ENCODE measurements at regions not wholly inside any gene's neighbourhood (a gene's known extent, or its start where the extent isn't known, plus 50 kb on each side); places are given as distances from the start of the nearest gene placed in this dataset.
A peak's percentile ranks its signal among the peaks of the same experiment; 100 is the strongest.
"Not testable (repeated sequence)": the region's sequence is repeated elsewhere in the genome, so short reads cannot be mapped to it uniquely, and the experiment has no call there.

- not testable (repeated sequence) for H3K4me3 Mint-ChIP-seq; ATAC-seq (ENCODE audit: low read depth in 2 of 2); H3K36me3 Mint-ChIP-seq; H3K27me3 Mint-ChIP-seq; H3K9me3 Mint-ChIP-seq; DNase-seq; H3K27ac Mint-ChIP-seq; H3K4me1 Mint-ChIP-seq
Observed at GRCh38 chr9:41332562-41332961, 143.4 kb upstream of the ZNG1F start.

DNA sequence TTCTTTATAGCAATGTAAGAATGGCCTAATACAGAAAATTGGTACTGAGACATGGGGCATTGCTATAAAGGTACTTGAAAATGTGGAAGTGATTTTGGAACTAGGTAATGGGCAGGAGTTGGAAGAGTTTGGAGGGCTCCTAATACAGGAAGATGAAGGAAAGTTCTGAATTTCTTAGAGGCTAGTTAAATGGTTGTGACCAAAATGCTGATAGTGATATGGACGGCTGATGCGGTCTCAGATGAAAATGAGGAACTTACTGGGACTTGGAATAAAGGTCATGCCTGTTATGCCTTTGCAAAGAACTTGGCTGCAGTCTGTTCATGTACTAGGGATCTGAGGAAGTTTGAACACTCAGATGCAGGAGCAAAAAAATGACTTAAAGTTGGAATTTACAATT lies 132.2 kb upstream of the ZNG1F start:
- not testable (repeated sequence) for H3K4me3 Mint-ChIP-seq; H3K27me3 Mint-ChIP-seq; H3K27ac Mint-ChIP-seq; H3K4me1 Mint-ChIP-seq; DNase-seq; ATAC-seq (ENCODE audit: low read depth in 2 of 2); H3K36me3 Mint-ChIP-seq; H3K9me3 Mint-ChIP-seq

GRCh38 chr9:41308953-41309352 lies 119.8 kb upstream of the ZNG1F start:
- H3K27ac Mint-ChIP-seq; H3K36me3 Mint-ChIP-seq; ATAC-seq (ENCODE audit: low read depth in 2 of 2): not testable (repeated sequence)

GRCh38 chr9:41285744-41286143 lies 96.6 kb upstream of the ZNG1F start:
- H3K27ac Mint-ChIP-seq; H3K4me1 Mint-ChIP-seq; DNase-seq; H3K9me3 Mint-ChIP-seq; H3K27me3 Mint-ChIP-seq; H3K36me3 Mint-ChIP-seq; H3K4me3 Mint-ChIP-seq; ATAC-seq (ENCODE audit: low read depth in 2 of 2): not testable (repeated sequence)

More at GRCh38 chr9:41308953-41309352, 119.8 kb upstream of the ZNG1F start:
- H3K27me3 Mint-ChIP-seq, result peaks cover 5 to 14% (median 13%) of the 10 kb centered on the region in 3 donors
- H3K4me3 Mint-ChIP-seq, DNase-seq, H3K4me1 Mint-ChIP-seq, H3K9me3 Mint-ChIP-seq: not testable (repeated sequence)

DNA sequence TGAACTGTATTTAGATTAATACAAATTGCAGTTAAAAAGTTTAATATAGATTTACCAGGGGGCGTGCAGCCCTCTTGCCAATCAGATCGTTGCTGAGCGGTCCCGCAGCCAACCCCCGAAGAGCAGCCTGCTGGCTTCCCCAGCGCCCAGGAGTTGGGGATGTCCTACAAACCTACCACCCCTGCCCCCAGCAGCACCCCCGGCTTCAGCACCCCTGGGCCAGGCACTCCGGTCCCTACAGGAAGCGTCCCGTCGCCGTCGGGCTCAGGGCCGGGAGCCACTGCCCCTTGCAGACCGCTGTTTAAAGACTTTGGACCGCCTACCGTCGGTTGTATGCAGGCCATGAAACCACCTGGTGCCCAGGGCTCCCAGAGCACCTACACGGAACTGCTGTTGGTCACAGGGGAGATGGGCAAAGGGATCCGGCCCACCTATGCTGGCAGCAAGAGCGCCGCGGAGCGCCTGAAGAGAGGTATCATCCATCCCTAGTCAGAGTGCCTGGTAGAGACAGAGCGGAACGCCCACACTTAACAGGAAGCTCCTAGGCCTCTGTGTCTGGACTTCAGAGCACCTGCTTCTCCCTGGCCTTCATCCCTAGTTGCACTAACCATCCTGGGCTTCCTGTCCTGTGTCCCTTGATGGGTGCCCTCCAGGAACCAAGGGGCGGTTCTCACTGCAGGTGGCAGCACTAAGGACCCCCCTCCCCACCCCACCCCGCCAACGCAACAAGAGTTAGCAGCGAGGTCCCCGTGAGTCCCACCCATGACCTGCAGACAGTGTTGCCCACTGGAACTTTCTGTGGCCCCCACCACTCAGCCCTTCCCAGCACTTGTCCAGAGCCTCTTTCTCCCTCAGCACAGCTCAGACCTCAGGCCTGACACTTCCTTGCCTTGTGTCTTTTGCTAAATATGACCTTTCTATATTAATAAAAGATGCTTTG lies 91.5 kb upstream of the ZNG1F start:
- not testable (repeated sequence) for H3K36me3 Mint-ChIP-seq; DNase-seq; H3K9me3 Mint-ChIP-seq; H3K27ac Mint-ChIP-seq; H3K27me3 Mint-ChIP-seq; H3K4me1 Mint-ChIP-seq; H3K4me3 Mint-ChIP-seq; ATAC-seq (ENCODE audit: low read depth in 2 of 2)

DNA sequence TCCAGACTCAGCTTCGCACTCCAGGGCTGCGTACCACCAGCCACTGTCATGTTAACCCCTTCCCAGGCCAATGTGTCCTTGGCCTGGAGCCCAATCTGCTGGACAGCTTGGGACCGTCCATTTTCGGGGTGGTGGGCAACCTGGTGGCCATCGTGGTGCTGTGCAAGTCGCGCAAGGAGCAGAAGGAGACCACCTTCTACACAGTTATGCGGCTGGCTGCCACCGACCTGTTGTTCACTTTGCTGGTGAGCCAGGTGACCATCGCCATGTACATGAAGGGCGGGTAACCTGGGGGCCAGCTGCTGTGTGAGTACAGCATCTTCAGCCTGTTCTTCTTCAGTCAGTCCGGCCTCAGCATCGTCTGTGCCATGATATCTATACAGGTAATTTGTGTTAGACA lies 90.3 kb upstream of the ZNG1F start:
- not testable (repeated sequence) for DNase-seq; H3K9me3 Mint-ChIP-seq; H3K27me3 Mint-ChIP-seq; H3K4me3 Mint-ChIP-seq; H3K27ac Mint-ChIP-seq; H3K36me3 Mint-ChIP-seq; H3K4me1 Mint-ChIP-seq; ATAC-seq (ENCODE audit: low read depth in 2 of 2)

GRCh38 chr9:41279033-41279432 lies 89.9 kb upstream of the ZNG1F start:
- not testable (repeated sequence) for ATAC-seq (ENCODE audit: low read depth in 2 of 2); H3K4me1 Mint-ChIP-seq; H3K9me3 Mint-ChIP-seq; H3K4me3 Mint-ChIP-seq; H3K36me3 Mint-ChIP-seq; H3K27ac Mint-ChIP-seq; H3K27me3 Mint-ChIP-seq; DNase-seq

DNA sequence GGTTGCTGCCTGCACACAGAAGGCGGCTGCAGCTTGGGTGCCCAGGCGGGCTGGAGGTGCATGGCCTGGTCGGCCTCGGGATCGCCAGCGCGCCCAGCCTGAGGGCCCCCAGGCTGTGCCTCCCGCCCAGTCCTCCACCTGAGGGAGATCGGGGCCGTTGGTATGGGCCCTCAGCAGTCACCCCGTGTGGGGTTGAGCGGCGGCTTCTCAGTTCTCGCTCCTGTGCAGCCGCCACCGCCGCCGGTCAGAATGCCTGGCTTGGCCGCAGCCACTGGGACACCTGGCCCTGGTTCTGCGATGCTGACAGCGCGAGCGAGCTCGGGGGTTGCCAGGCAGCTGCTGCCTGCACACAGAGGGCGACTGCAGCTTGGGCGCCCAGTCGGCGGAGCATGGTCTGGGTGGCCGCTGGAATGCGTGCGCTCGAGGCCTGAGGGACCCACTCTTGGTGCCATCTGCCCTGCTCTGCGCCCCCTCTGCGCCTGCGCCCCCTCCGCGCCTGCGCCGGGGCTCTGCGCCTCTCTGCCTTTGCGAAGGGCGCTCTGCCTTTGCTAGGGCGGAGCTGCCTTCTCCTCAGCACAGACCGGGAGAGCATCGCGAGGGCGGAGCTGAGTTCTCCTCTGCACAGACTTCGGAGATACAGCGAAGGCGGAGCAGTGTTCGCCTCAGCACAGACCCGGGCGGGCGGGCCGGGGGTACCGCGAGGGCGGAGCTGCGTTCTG lies 84.6 kb upstream of the ZNG1F start:
- H3K9me3 Mint-ChIP-seq, H3K4me1 Mint-ChIP-seq, H3K27me3 Mint-ChIP-seq, H3K27ac Mint-ChIP-seq, H3K36me3 Mint-ChIP-seq: not testable (repeated sequence)
- DNase-seq (peak; percentile 55), ATAC-seq (ENCODE audit: low read depth in 2 of 2) (peak; percentile 99 to 100)
- H3K4me3 Mint-ChIP-seq, result peak overlapping the region; percentile 18 to 86 (median 78)

- H3K4me3 Mint-ChIP-seq, result peak overlapping the region in 3 of 8 donors; percentile 13 to 32 (median 16)
- H3K27me3 Mint-ChIP-seq; H3K4me1 Mint-ChIP-seq; ATAC-seq (ENCODE audit: low read depth in 2 of 2); H3K27ac Mint-ChIP-seq; H3K36me3 Mint-ChIP-seq; H3K9me3 Mint-ChIP-seq: not testable (repeated sequence)
- DNase-seq, result peak; percentile 33
Observed at GRCh38 chr9:41272879-41273548, 83.9 kb upstream of the ZNG1F start.

DNA sequence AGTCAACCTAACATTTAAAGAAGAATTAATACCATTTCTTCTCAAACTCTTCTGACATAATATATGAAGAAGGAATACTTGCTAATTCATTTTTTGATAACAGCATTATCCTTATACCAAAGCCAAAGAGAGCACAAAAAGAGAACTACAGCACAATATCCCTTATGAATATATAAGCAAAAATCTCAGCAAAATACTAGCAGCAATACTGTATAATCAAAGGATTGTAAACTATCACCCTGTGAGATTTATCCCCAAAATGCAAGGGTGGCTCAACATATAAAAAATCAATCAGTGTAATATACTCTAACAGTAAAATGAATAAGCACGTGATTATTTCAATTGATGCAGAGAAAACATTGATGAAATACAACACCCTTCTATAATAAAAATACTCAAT lies 81.9 kb upstream of the ZNG1F start:
- H3K4me1 Mint-ChIP-seq; H3K27me3 Mint-ChIP-seq; DNase-seq; H3K9me3 Mint-ChIP-seq; H3K36me3 Mint-ChIP-seq; H3K27ac Mint-ChIP-seq; ATAC-seq (ENCODE audit: low read depth in 2 of 2): not testable (repeated sequence)
- H3K4me3 Mint-ChIP-seq, result peak overlapping the region in 1 of 8 donors; percentile 30

DNA sequence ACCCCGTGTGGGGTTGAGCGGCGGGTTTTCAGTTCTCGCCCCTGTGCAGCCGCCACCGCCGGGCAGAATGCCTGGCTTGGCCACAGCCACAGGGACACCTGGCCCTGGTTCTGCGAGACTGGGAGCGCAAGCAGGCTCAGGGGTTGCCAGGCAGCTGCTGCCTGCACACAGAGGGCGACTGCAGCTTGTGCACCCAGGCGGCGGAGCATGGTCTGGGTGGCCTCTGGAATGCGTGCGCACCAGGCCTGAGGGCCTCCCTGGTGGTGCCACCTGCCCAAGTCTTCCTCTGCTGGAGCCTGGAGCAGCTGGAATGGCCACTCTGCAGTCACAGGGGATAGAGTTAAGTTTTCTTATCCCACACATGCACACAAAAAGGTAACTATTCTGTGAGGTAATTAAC lies 80.4 kb upstream of the ZNG1F start:
- not testable (repeated sequence) for ATAC-seq (ENCODE audit: low read depth in 2 of 2); H3K27ac Mint-ChIP-seq; H3K4me3 Mint-ChIP-seq; H3K27me3 Mint-ChIP-seq; H3K4me1 Mint-ChIP-seq; H3K36me3 Mint-ChIP-seq; DNase-seq; H3K9me3 Mint-ChIP-seq

GRCh38 chr9:41269054-41269453 lies 79.9 kb upstream of the ZNG1F start:
- H3K36me3 Mint-ChIP-seq; H3K27ac Mint-ChIP-seq; H3K4me3 Mint-ChIP-seq; DNase-seq; H3K4me1 Mint-ChIP-seq; H3K27me3 Mint-ChIP-seq; ATAC-seq (ENCODE audit: low read depth in 2 of 2); H3K9me3 Mint-ChIP-seq: not testable (repeated sequence)

DNA sequence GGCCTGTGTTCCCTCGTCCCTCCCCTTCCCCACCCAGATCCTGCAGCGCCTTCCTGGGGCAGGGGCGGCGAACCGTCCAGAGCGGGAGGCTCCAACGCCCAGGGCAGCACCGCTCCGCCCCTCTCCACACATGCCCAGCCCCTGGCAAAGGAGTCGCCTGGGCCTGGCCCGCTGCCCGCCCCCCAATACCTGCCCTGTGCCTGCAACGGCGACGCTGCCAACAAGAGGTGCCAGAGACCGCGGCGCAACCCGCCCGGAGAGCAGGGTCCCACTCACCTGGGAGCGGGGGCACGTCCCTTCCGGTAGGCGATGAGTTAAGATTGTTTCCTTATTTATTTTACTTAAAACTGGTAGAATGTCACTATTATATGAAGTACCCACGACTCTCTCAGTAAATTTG lies 77.5 kb upstream of the ZNG1F start:
- H3K27ac Mint-ChIP-seq; DNase-seq; H3K27me3 Mint-ChIP-seq; ATAC-seq (ENCODE audit: low read depth in 2 of 2); H3K4me1 Mint-ChIP-seq; H3K9me3 Mint-ChIP-seq; H3K36me3 Mint-ChIP-seq: not testable (repeated sequence)
- peak overlapping the region in 1 of 8 donors; percentile 62 for H3K4me3 Mint-ChIP-seq

DNA sequence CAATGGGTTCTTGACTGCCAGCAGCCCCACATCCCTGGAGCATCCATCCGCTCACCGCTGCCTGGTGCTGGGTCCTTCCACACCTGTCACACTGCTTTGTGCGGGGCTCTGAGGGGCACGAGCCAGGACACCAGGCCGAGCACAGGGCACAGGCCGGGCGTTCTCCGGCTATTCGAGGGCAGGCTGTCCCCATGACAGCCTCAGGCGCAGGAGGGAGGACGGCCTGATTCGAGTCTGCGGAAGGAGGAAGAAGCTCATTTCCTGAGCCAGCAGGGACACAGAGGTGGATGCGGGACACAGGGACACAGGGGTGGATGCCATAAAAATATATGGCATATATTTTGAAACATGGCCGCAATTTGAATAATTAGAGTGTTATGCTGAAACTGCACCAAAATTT lies 76.9 kb upstream of the ZNG1F start:
- not testable (repeated sequence) for H3K27me3 Mint-ChIP-seq; ATAC-seq (ENCODE audit: low read depth in 2 of 2); H3K9me3 Mint-ChIP-seq; H3K36me3 Mint-ChIP-seq; H3K27ac Mint-ChIP-seq; DNase-seq; H3K4me1 Mint-ChIP-seq; H3K4me3 Mint-ChIP-seq

Data from naive B cell (primary cell).